Bone marrow (tissue), 2 donors: ENCODE measurements at regions not wholly inside any gene's neighbourhood (a gene's known extent, or its start where the extent isn't known, plus 50 kb on each side); places are given as distances from the start of the nearest gene placed in this dataset.

Source experiments
- DNase-seq, 2 donors: peaks; one replicate each; lab custom pipeline; 2025; lab: John Stamatoyannopoulos, UW

GRCh38 chr1:185581020-185581419, 153.2 kb upstream of the HMCN1 start:
- no peak for DNase-seq

GRCh38 chr1:185578293-185578692, 155.9 kb upstream of the HMCN1 start:
- no peak for DNase-seq

- DNase-seq: no peak
Measured at GRCh38 chr1:185574139-185574875, 159.9 kb upstream of the HMCN1 start.

- no peak for DNase-seq
Measured at GRCh38 chr1:185573677-185574076, 160.5 kb upstream of the HMCN1 start.

GRCh38 chr1:185573162-185573561, 161.0 kb upstream of the HMCN1 start:
- no peak for DNase-seq

GRCh38 chr1:185570962-185571361, 163.2 kb upstream of the HMCN1 start:
- DNase-seq: no peak

GRCh38 chr1:185568155-185569123, 165.8 kb upstream of the HMCN1 start:
- no peak for DNase-seq

GRCh38 chr1:185567440-185567839, 166.8 kb upstream of the HMCN1 start:
- no peak for DNase-seq

GRCh38 chr1:185566995-185567394, 167.2 kb upstream of the HMCN1 start:
- DNase-seq: peak in 1 of 2 donors; percentile 3

GRCh38 chr1:185565302-185565701, 168.9 kb upstream of the HMCN1 start:
- DNase-seq: no peak

GRCh38 chr1:185564816-185565215, 169.4 kb upstream of the HMCN1 start:
- no peak for DNase-seq

- DNase-seq: no peak
Measured at GRCh38 chr1:185562461-185563359, 171.5 kb upstream of the HMCN1 start.

- DNase-seq: no peak
Measured at GRCh38 chr1:185561629-185562028, 172.6 kb upstream of the HMCN1 start.

- no peak for DNase-seq
Measured at GRCh38 chr1:185560760-185561159, 173.4 kb upstream of the HMCN1 start.

GRCh38 chr1:185559684-185560331, 174.4 kb upstream of the HMCN1 start:
- DNase-seq: no peak

GRCh38 chr1:185559151-185559550, 175.0 kb upstream of the HMCN1 start:
- DNase-seq: no peak

GRCh38 chr1:185556561-185556960, 177.6 kb upstream of the HMCN1 start:
- DNase-seq: no peak

- DNase-seq: no peak
Measured at GRCh38 chr1:185555743-185556142, 178.4 kb upstream of the HMCN1 start.

- no peak for DNase-seq
Measured at GRCh38 chr1:185551008-185551407, 183.2 kb upstream of the HMCN1 start.

GRCh38 chr1:185549906-185550305, 184.3 kb upstream of the HMCN1 start:
- DNase-seq: no peak

GRCh38 chr1:185546029-185546428, 188.2 kb upstream of the HMCN1 start:
- no peak for DNase-seq
